Kidney glomerular epithelial cell (primary cell): ENCODE measurements at regions not wholly inside any gene's neighbourhood (a gene's known extent, or its start where the extent isn't known, plus 50 kb on each side); places are given as distances from the start of the nearest gene placed in this dataset.

Experiments used
- DNase-seq: peaks from one replicate; lab custom pipeline; 2025; lab: John Stamatoyannopoulos, UW

GRCh38 chr5:105034401-105034763 is 1471.8 kb upstream of the NUDT12 start:
- no peak for DNase-seq

- no peak for DNase-seq
Observed at GRCh38 chr5:105033637-105034400, 1471.2 kb upstream of the NUDT12 start.

- DNase-seq = no peak
Observed at GRCh38 chr5:105032917-105033316, 1470.3 kb upstream of the NUDT12 start.

- no peak for DNase-seq
Observed at GRCh38 chr5:105030153-105030552, 1467.6 kb upstream of the NUDT12 start.

- DNase-seq = no peak
Observed at GRCh38 chr5:105015098-105015497, 1452.5 kb upstream of the NUDT12 start.

GRCh38 chr5:104998572-104998971 is 1436.0 kb upstream of the NUDT12 start:
- DNase-seq = no peak

DNA sequence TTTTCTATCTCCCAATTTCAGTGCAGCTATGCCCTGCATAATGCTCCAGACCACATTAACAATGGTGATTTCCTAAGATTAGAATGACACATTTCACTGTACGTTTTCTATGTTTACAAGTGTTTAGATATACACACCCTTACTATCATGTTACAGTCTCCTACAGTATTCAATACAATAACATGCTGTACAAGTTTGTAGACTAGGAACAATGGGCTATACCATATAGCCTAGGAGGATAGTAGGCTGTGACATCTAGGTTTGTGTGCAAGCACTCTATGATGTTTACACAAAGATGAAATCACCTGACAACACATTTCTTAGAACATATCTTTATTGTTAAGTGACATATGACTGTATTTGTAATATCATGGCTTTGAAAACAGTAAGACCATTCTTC is 1435.6 kb upstream of the NUDT12 start:
- no peak for DNase-seq

- DNase-seq = no peak
Observed at GRCh38 chr5:104987074-104987473, 1424.5 kb upstream of the NUDT12 start.

- DNase-seq = no peak
Observed at GRCh38 chr5:104977529-104977928, 1414.9 kb upstream of the NUDT12 start.

GRCh38 chr5:104967806-104968410 is 1405.3 kb upstream of the NUDT12 start:
- DNase-seq = no peak

- DNase-seq = no peak
Observed at GRCh38 chr5:104965006-104965405, 1402.4 kb upstream of the NUDT12 start.

- no peak for DNase-seq
Observed at GRCh38 chr5:104955479-104955878, 1392.9 kb upstream of the NUDT12 start.

- DNase-seq = no peak
Observed at GRCh38 chr5:104952876-104953275, 1390.3 kb upstream of the NUDT12 start.

DNA sequence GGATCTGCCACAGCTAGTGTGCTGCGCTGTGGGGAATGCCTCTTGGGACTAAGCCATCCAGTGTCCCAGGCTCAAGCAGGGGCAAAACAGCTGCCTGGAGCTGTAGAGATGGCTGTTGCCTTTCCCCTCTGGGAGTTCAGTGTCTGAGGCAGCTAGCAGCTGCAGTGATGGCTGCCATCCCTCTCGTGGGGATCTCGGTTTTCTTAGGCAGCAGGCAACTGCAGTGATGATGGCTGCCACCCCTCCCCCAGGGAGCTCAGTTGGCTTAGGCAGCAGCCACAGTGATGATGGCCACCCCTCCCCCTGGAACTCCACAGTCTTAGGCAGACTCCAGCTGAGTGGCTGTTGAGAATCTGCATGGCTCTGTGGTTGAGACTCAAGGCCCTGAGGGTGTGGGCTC is 1389.2 kb upstream of the NUDT12 start:
- no peak for DNase-seq

DNA sequence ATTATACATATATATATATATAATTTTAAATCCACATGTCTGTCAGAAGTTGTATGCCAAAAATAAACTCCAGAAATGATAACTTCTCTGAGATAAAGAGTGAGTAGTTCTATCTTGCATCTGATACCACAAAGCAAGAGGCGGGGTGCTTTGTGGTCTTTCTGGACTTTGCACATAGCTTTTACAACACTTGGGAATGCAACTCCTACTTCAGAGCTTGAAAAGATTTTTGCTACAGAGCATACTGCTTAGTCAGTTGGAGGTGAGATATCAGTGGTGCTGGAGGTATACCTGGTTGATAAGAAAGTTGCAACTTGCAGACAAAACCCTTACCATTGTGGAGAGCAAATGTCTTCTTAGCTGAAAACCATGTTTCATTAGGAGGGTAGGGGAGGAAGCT is 1384.5 kb upstream of the NUDT12 start:
- DNase-seq = no peak

GRCh38 chr5:104942735-104943134 is 1380.1 kb upstream of the NUDT12 start:
- DNase-seq = no peak

GRCh38 chr5:104941030-104941645 is 1378.5 kb upstream of the NUDT12 start:
- no peak for DNase-seq

- DNase-seq = no peak
Observed at GRCh38 chr5:104937598-104937997, 1375.0 kb upstream of the NUDT12 start.

DNA sequence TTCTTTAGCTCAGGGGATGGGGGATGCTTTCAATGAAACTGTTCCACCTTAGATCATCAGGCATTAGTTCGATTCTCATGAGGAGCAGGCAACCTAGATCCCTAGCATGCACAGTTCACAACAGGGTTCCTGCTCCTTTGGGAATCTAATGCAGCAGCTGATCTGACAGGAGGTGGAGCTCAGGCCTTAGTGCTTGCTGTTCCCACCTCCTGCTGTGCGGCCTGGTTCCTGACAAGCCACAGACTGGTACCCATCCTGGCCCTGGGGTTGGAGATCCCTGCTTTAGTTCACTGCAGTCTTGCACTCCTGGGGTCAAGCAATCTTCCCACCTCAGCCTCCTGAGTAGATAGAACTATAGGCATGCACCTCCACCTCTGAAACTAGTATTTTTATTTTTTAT is 1369.8 kb upstream of the NUDT12 start:
- no peak for DNase-seq

DNA sequence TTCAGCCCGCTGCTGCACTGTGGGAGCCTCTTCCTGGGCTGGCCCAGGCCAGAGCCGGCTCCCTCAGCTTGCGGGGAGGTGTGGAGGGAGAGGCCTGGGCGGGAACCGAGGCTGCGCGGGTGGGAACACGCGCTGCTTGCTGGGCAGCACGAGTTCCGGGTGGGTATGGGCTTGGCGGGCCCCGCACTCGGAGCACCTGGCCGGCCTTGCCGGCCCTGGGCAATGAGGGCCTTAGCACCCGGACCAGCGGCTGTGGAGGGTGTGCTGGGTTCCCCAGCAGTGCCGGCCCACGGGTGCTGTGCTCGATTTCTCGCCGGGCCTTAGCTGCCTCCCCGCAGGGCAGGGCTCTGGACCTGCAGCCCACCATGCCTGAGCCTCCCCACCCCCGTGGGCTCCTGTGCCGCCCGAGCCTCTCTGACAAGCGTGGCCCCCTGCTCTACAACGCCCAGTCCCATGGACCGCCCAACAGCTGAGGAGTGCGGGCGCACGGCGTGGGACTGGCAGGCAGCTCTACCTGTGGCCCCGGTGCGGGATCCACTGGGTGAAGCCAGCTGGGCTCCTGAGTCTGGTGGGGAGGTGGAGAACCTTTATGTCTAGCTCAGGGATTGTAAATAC is 1366.4 kb upstream of the NUDT12 start:
- no peak for DNase-seq

- DNase-seq = no peak
Observed at GRCh38 chr5:104915226-104915625, 1352.6 kb upstream of the NUDT12 start.

DNA sequence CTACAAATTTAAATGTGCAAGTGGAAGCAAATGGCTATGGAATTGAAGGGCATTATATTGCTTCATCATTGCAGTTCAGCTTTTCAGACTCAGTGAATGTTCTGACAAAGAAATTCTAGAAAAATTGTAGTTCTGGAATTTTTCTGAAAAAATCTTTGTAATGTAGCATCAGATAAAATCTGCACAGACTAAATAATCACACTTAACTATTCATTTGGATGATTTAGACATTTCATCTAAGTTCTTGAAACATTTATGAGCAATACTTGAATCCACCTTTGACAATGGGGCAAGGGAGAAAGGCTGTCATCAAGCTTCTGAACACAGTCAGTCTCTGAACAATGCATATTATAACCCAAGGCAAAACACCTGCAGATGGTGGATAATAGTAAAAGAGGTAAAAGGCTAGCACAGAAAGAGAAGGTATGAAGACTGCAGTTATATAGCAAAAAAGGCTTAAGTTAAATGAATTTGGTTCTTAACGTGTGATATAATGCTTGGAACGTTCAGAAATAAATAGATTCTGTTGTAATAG is 1352.0 kb upstream of the NUDT12 start:
- no peak for DNase-seq

DNA sequence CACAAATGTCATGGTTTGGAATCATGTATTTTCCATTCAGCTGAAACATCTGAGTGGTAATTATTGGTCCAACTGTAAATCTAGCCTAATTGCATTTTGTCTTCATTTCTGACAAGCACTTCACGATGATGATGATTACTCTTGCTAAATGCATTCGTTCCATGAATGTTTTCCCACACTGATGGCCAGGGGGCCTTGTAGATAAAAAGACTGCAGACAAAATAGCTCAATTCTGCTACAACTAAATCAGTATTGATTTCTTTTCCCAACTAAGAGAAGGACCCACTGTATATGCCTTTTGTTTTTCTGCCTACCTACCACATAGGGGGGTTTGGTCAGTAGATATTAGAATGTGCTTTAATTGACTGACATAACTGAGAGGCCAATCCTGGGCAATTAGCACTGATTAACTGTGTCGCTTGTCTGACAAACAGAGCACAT is 1351.3 kb upstream of the NUDT12 start:
- no peak for DNase-seq
